AG04449 (cell line): ENCODE measurements at regions not wholly inside any gene's neighbourhood (a gene's known extent, or its start where the extent isn't known, plus 50 kb on each side); places are given as distances from the start of the nearest gene placed in this dataset.

Source experiments
- CTCF ChIA-PET: fragments of 350-600 bp; formaldehyde crosslinking; extraction: SDS; loops from one replicate; lab custom pipeline; 2021; ENCODE audit warnings: antibody characterized with exemption; lab: Yijun Ruan, JAX
- POLR2A ChIA-PET: fragments of 400-600, 350-600 bp; formaldehyde crosslinking; extraction: SDS; loops from one replicate; lab custom pipeline; 2020; ENCODE audit warnings: antibody characterized with exemption, inconsistent platforms; lab: Yijun Ruan, JAX
- DNase-seq: peaks from one replicate; pipeline ENCODE4 v3.0.0-alpha.2; 2010; ENCODE audit warnings: low read depth, low spot score
- H3K4me3 ChIP-seq: 2 replicates; pipeline ENCODE4 v1.5.1; 2011; ENCODE audit warnings: low read depth, mild to moderate bottlenecking, control low read depth, low read length
- CTCF ChIP-seq: IDR thresholded peaks from one replicate; pipeline ENCODE4 v1.5.1; 2011; ENCODE audit warnings: mild to moderate bottlenecking, moderate library complexity, low read length, control low read depth, inconsistent platforms; ENCODE audit not compliant: insufficient read depth; ENCODE audit errors: missing control alignments

GRCh38 chr13:87087741-87088140, 583.4 kb upstream of the SLITRK5 start:
- CTCF ChIA-PET, result no interaction called here
- TF ChIP-seq CTCF, result no peak
- POLR2A ChIA-PET, result no interaction called here
- DNase-seq, result no peak
- no peak overlapping the region for H3K4me3 ChIP-seq

- H3K4me3 ChIP-seq, result no peak overlapping the region
- no peak for TF ChIP-seq CTCF
- CTCF ChIA-PET, result no interaction called here
- DNase-seq, result no peak
- POLR2A ChIA-PET, result no interaction called here
These were observed 581.8 kb upstream of the SLITRK5 start for GRCh38 chr13:87089391-87089790.

- no peak for TF ChIP-seq CTCF
- ChIA-PET CTCF (no interaction called here), POLR2A (no interaction called here)
- no peak overlapping the region for H3K4me3 ChIP-seq
- DNase-seq, result no peak
These were observed 577.8 kb upstream of the SLITRK5 start for GRCh38 chr13:87093399-87093798.

- TF ChIP-seq CTCF, result no peak
- ChIA-PET POLR2A (no interaction called here), CTCF (no interaction called here)
- no peak overlapping the region for H3K4me3 ChIP-seq
- DNase-seq, result no peak
These were observed 576.5 kb upstream of the SLITRK5 start for GRCh38 chr13:87094646-87095045.

GRCh38 chr13:87100431-87100830, 570.7 kb upstream of the SLITRK5 start:
- no peak for TF ChIP-seq CTCF
- DNase-seq, result no peak
- ChIA-PET POLR2A (no interaction called here), CTCF (no interaction called here)
- H3K4me3 ChIP-seq, result no peak overlapping the region

GRCh38 chr13:87107651-87108050, 563.5 kb upstream of the SLITRK5 start:
- TF ChIP-seq CTCF, result no peak
- H3K4me3 ChIP-seq, result no peak overlapping the region
- POLR2A ChIA-PET, result no interaction called here
- no peak for DNase-seq
- CTCF ChIA-PET, result no interaction called here

GRCh38 chr13:87120476-87120875, 550.7 kb upstream of the SLITRK5 start:
- POLR2A ChIA-PET, result no interaction called here
- no peak overlapping the region for H3K4me3 ChIP-seq
- no peak for DNase-seq
- CTCF ChIA-PET, result no interaction called here
- TF ChIP-seq CTCF, result no peak
